Osteoblast (primary cell): ENCODE measurements at regions not wholly inside any gene's neighbourhood (a gene's known extent, or its start where the extent isn't known, plus 50 kb on each side); places are given as distances from the start of the nearest gene placed in this dataset.

Experiments
- DNase-seq: peaks from one replicate; pipeline ENCODE4 v3.0.0; 2011; ENCODE audit warnings: low spot score, mixed read lengths; ENCODE audit not compliant: insufficient read length; ENCODE audit errors: missing footprints
- H2AFZ ChIP-seq: 2 replicates; pipeline ENCODE4 v1.6.0; 2011; ENCODE audit warnings: mild to moderate bottlenecking, low read length
- H3K27ac ChIP-seq: 2 replicates; pipeline ENCODE4 v1.5.1; 2011; ENCODE audit warnings: mild to moderate bottlenecking, low read depth, low read length, moderate library complexity
- H3K27me3 ChIP-seq: 2 replicates; pipeline ENCODE4 v1.6.0; 2012; ENCODE audit warnings: mild to moderate bottlenecking, control low read depth, inconsistent platforms, low read length, moderate library complexity; ENCODE audit not compliant: insufficient read depth
- H3K36me3 ChIP-seq: 2 replicates; pipeline ENCODE4 v1.5.1; 2011; ENCODE audit warnings: mild to moderate bottlenecking, low read length, control low read depth, moderate library complexity; ENCODE audit not compliant: insufficient read depth
- H3K4me1 ChIP-seq: 2 replicates; pipeline ENCODE4 v1.5.1; 2011; ENCODE audit warnings: mild to moderate bottlenecking, low read length, control low read depth, moderate library complexity; ENCODE audit not compliant: insufficient read depth
- H3K4me2 ChIP-seq: 2 replicates; pipeline ENCODE4 v1.6.0; 2011; ENCODE audit warnings: mild to moderate bottlenecking, low read length; ENCODE audit not compliant: insufficient read depth
- H3K4me3 ChIP-seq: fragments of 200-600 bp; sonication (generic); 3 replicates; pipeline ENCODE4 v1.5.1; 2012; ENCODE audit warnings: mild to moderate bottlenecking, low read length, inconsistent platforms; ENCODE audit not compliant: insufficient read depth
- H3K79me2 ChIP-seq: 2 replicates; pipeline ENCODE4 v1.6.0; 2012; ENCODE audit warnings: mild to moderate bottlenecking, low read length, control low read depth, inconsistent platforms; ENCODE audit not compliant: insufficient read depth
- H3K9me3 ChIP-seq: 2 replicates; pipeline ENCODE4 v1.5.1; 2011; ENCODE audit warnings: low read depth, low read length, control low read depth
- H4K20me1 ChIP-seq: 2 replicates; pipeline ENCODE4 v1.6.0; 2012; ENCODE audit warnings: mild to moderate bottlenecking, low read length, control low read depth; ENCODE audit not compliant: insufficient read depth
- CTCF ChIP-seq: IDR thresholded peaks from 2 replicates; pipeline ENCODE4 v1.5.1; 2011; ENCODE audit warnings: mild to moderate bottlenecking, low read depth, low read length, moderate library complexity; ENCODE audit errors: extremely low read depth

DNA sequence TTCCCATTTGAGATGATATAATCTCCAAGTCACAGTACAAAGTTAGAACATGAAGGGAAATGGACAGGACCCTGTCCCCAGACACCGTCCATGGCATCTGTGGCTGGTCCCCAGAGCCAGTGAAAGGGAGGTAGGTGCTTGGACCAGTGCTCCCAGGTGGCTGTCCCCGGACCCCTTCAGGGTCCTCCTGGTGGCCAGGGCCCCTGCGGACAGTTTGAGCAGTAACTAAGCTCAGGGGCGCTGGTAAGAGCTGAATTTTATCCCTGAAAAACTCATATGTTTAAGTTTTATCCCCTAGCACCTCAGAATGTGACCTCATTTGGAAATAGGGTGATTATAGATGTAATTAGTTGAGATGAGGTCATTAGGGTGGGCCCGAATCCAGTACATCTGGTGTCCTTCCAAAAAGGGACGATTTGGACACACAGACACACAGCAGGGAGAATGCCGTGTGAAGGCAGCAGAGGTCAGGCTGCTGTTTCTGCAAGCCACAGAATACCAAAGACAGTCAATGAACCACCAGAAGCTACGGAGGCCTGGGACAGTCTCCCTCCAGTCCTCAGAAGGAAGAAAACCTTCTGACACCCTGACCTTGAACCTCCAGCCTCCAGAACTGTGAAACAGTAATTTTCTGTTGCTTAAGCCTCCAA, 185.0 kb downstream of the ATPSCKMT start:
- Histone ChIP-seq H3K4me1 (no peaks in the 10 kb centered on the region), H3K27me3 (peaks cover 4% of the 10 kb centered on the region), H3K79me2 (no peaks in the 10 kb centered on the region), H4K20me1 (no peaks in the 10 kb centered on the region), H3K4me2 (no peak overlapping the region), H2AFZ (no peak overlapping the region), H3K4me3 (no peak overlapping the region), H3K27ac (no peak overlapping the region), H3K36me3 (no peaks in the 10 kb centered on the region), H3K9me3 (no peaks in the 10 kb centered on the region)
- no peak for TF ChIP-seq CTCF
- no peak for DNase-seq

DNA sequence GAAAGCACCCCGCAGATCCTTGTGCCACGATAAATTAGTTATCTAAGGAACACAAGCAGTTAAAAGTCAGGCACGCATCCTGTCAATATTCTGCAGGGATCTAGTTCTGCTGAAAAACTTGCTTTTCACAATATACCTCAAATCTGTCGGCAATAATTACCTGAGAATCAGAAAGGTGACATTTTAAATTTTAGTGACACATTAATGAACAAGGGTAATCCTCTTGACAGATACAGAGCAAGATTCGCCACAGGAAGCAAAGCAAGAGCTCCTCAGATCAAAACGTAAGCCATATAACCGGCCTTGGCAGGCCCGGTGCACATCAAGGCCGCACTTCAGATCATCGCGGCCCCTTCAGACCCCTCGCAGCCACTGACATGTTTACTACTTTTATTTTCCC, 185.7 kb downstream of the ATPSCKMT start:
- no peak for TF ChIP-seq CTCF
- no peaks in the 10 kb centered on the region for H3K4me1 ChIP-seq

DNA sequence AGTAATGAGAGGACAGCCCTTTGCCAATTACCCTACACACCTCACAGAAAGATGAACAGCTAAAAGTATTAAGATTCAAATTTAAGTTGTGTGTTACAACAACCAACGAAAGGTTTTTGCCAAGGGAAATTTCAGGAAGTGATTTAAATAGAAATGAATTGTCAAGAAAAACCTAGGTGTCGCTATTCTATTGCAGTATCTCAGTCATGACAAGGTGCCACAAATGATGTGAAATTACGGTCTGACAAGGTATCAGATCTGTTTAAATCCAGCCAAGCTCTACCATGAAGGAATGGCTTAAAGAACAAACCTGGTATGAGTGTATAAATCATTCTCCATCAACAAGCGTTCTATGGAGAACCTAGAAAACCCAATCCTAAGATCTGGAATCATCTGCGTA, 189.7 kb downstream of the ATPSCKMT start:
- H3K4me3 ChIP-seq: no peak overlapping the region
- no peak for DNase-seq
- H3K79me2 ChIP-seq: no peaks in the 10 kb centered on the region
- no peak overlapping the region for H3K4me2 ChIP-seq
- H3K9me3 ChIP-seq: no peaks in the 10 kb centered on the region
- H3K36me3 ChIP-seq: no peaks in the 10 kb centered on the region
- H3K4me1 ChIP-seq: no peaks in the 10 kb centered on the region
- no peak for TF ChIP-seq CTCF
- H4K20me1 ChIP-seq: no peaks in the 10 kb centered on the region
- peaks cover 3% of the 10 kb centered on the region for H3K27me3 ChIP-seq
- H3K27ac ChIP-seq: no peak overlapping the region
- H2AFZ ChIP-seq: no peak overlapping the region

More for the DNA sequence above, 185.7 kb downstream of the ATPSCKMT start:
- no peak overlapping the region for H3K4me3 ChIP-seq
- H3K79me2 ChIP-seq: no peaks in the 10 kb centered on the region
- no peak for DNase-seq
- no peaks in the 10 kb centered on the region for H4K20me1 ChIP-seq
- no peaks in the 10 kb centered on the region for H3K36me3 ChIP-seq
- H3K27ac ChIP-seq: no peak overlapping the region
- peaks cover 3% of the 10 kb centered on the region for H3K27me3 ChIP-seq
- H2AFZ ChIP-seq: no peak overlapping the region
- H3K9me3 ChIP-seq: no peaks in the 10 kb centered on the region
- no peak overlapping the region for H3K4me2 ChIP-seq

GRCh38 chr5:10059556-10059955, 190.1 kb downstream of the ATPSCKMT start:
- Histone ChIP-seq H3K9me3 (no peaks in the 10 kb centered on the region), H3K79me2 (no peaks in the 10 kb centered on the region), H4K20me1 (no peaks in the 10 kb centered on the region), H3K36me3 (no peaks in the 10 kb centered on the region), H3K4me3 (no peak overlapping the region), H3K27ac (no peak overlapping the region), H3K27me3 (peaks cover 3% of the 10 kb centered on the region), H2AFZ (no peak overlapping the region), H3K4me2 (no peak overlapping the region), H3K4me1 (no peaks in the 10 kb centered on the region)
- TF ChIP-seq CTCF: no peak
- DNase-seq: no peak
